ENCODE measurements at regions not wholly inside any gene's neighbourhood (a gene's known extent, or its start where the extent isn't known, plus 50 kb on each side); places are given as distances from the start of the nearest gene placed in this dataset.

DNA sequence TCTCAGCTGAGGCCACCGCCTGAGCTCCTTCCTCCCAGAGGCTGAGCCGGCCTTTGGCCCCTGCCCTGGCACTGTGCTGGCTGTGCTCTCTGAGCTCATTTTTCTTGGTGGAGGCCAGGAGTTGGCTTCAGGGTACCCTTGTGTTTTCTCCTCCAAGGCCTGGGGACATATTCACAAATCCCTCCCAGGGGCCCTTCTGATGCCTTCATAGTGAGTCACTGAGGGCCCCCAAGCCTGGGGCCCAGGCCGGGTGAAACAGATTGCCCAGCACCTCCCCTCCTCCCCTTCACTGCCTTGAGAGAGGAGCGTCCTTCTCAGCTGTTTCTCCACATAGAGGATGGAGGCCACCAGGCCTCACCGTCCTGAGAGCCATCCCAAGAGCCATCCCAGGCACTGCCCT lies 105.8 kb downstream of the SIK1 start:
- TF ChIP-seq, protein P1, sequence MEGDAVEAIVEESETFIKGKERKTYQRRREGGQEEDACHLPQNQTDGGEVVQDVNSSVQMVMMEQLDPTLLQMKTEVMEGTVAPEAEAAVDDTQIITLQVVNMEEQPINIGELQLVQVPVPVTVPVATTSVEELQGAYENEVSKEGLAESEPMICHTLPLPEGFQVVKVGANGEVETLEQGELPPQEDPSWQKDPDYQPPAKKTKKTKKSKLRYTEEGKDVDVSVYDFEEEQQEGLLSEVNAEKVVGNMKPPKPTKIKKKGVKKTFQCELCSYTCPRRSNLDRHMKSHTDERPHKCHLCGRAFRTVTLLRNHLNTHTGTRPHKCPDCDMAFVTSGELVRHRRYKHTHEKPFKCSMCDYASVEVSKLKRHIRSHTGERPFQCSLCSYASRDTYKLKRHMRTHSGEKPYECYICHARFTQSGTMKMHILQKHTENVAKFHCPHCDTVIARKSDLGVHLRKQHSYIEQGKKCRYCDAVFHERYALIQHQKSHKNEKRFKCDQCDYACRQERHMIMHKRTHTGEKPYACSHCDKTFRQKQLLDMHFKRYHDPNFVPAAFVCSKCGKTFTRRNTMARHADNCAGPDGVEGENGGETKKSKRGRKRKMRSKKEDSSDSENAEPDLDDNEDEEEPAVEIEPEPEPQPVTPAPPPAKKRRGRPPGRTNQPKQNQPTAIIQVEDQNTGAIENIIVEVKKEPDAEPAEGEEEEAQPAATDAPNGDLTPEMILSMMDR (IDR thresholded peaks at IDR 0.05): no peak
- TF ChIP-seq POLR2AphosphoS5 (IDR thresholded peaks at IDR 0.05): no peak
